Heart left ventricle (tissue), 13 donors: ENCODE measurements at regions not wholly inside any gene's neighbourhood (a gene's known extent, or its start where the extent isn't known, plus 50 kb on each side); places are given as distances from the start of the nearest gene placed in this dataset.

Experiments used
- CTCF ChIP-seq, 12 donors: fragments of 200-600 bp; sonication (generic) in 4 of 12; IDR thresholded peaks; one replicate each; pipeline versions ENCODE4 v1.5.0 to v1.8.0; 2018 to 2022; ENCODE audit warnings: antibody characterized with exemption in 12 of 12, mild to moderate bottlenecking in 5 of 12
- POLR2A ChIP-seq, 2 donors: fragments of 450-650 bp; IDR thresholded peaks; one replicate each; pipeline ENCODE4 v1.6.1; 2017; ENCODE audit warnings: antibody characterized with exemption in 2 of 2, mild to moderate bottlenecking in 2 of 2, moderate library complexity in 2 of 2
- donor health status: ischemic (EF 13 %, LVEDD 7.1; RV severe dilation, severe dysfunction).
- donor health status: DM: no; HTN: yes; CAD: no.
- donor health status: DM: no; HTN: no; CAD: no.
- donor health status: ischemic (EF 25% LVEDD 6.9; RV normal size, moderate dysfunction).
- donor health status: ischemic (EF 25% LVEDD 5.7; RV mildly dilated, moderate dysfunction).
- donor health status: ischemic (EF 35%, LVEDD 5.7; RV mildly dilated, moderate dysfunction).
- donor health status: nonischemic (EF 11% LVEDD 7.7; RV severe dilation, severe dysfunction).
- donor health status: DM: yes; HTN: yes; CAD: no.
- donor health status: PGD.
- donor health status: ischemic (EF 29% LVEDD 5.4; RV normal size, mild dysfunction).
- donor health status: nonischemic (EF 23%, LVEDD 6.1; RV moderate dilation, normal function).

- TF ChIP-seq POLR2A (IDR thresholded peaks at IDR 0.05) (no peak), CTCF (IDR thresholded peaks at IDR 0.05) (no peak)
These were observed 226.5 kb upstream of the CAMK1G start for GRCh38 chr1:209356976-209357377.
